ENCODE measurements at regions not wholly inside any gene's neighbourhood (a gene's known extent, or its start where the extent isn't known, plus 50 kb on each side); places are given as distances from the start of the nearest gene placed in this dataset.
"Not testable (repeated sequence)": the region's sequence is repeated elsewhere in the genome, so short reads cannot be mapped to it uniquely, and the experiment has no call there.

GRCh38 chr10:46749470-46749869 lies 161.8 kb upstream of the PTPN20 start:
- DNase-seq = not testable (repeated sequence)

GRCh38 chr10:46753763-46754162 lies 157.5 kb upstream of the PTPN20 start:
- DNase-seq = not testable (repeated sequence)

- DNase-seq = not testable (repeated sequence)
These were observed 149.8 kb upstream of the PTPN20 start for GRCh38 chr10:46761471-46761870.

GRCh38 chr10:46768515-46769291 lies 142.5 kb upstream of the PTPN20 start:
- DNase-seq = not testable (repeated sequence)

GRCh38 chr10:46773178-46773896 lies 137.9 kb upstream of the PTPN20 start:
- DNase-seq = not testable (repeated sequence)

GRCh38 chr10:46773897-46774236 lies 137.4 kb upstream of the PTPN20 start:
- not testable (repeated sequence) for DNase-seq

GRCh38 chr10:46774366-46774765 lies 136.9 kb upstream of the PTPN20 start:
- DNase-seq = not testable (repeated sequence)

GRCh38 chr10:46774945-46775667 lies 136.1 kb upstream of the PTPN20 start:
- DNase-seq = not testable (repeated sequence)

GRCh38 chr10:46775668-46776059 lies 135.6 kb upstream of the PTPN20 start:
- not testable (repeated sequence) for DNase-seq

GRCh38 chr10:46779571-46779970 lies 131.7 kb upstream of the PTPN20 start:
- DNase-seq = peak; percentile 18

- not testable (repeated sequence) for DNase-seq
These were observed 131.1 kb upstream of the PTPN20 start for GRCh38 chr10:46780164-46780563.

- not testable (repeated sequence) for DNase-seq
These were observed 130.2 kb upstream of the PTPN20 start for GRCh38 chr10:46781001-46781400.

- DNase-seq = not testable (repeated sequence)
These were observed 129.0 kb upstream of the PTPN20 start for GRCh38 chr10:46782001-46782874.

GRCh38 chr10:46784665-46785064 lies 126.6 kb upstream of the PTPN20 start:
- DNase-seq = not testable (repeated sequence)

GRCh38 chr10:46786125-46786517 lies 125.1 kb upstream of the PTPN20 start:
- not testable (repeated sequence) for DNase-seq

GRCh38 chr10:46786518-46787320 lies 124.5 kb upstream of the PTPN20 start:
- peak; percentile 46 for DNase-seq

GRCh38 chr10:46787321-46787615 lies 124.0 kb upstream of the PTPN20 start:
- DNase-seq = peak; percentile 46

- DNase-seq = not testable (repeated sequence)
These were observed 118.4 kb upstream of the PTPN20 start for GRCh38 chr10:46792657-46793357.

GRCh38 chr10:46796351-46796750 lies 114.9 kb upstream of the PTPN20 start:
- DNase-seq = not testable (repeated sequence)

- DNase-seq = not testable (repeated sequence)
These were observed 109.2 kb upstream of the PTPN20 start for GRCh38 chr10:46802010-46802409.

GRCh38 chr10:46803082-46803481 lies 108.1 kb upstream of the PTPN20 start:
- not testable (repeated sequence) for DNase-seq

All from dermis blood vessel endothelial cell (primary cell).